ENCODE measurements at regions not wholly inside any gene's neighbourhood (a gene's known extent, or its start where the extent isn't known, plus 50 kb on each side); places are given as distances from the start of the nearest gene placed in this dataset.

GRCh38 chr2:35023545-35023944 is 1332.0 kb upstream of the CRIM1 start:
- Histone ChIP-seq H4K20me1 (ENCODE audit: insufficient read depth) (no peaks in the 10 kb centered on the region), H3K36me3 (ENCODE audit: low read depth) (no peaks in the 10 kb centered on the region), H3K79me2 (ENCODE audit: low read depth) (no peaks in the 10 kb centered on the region), H3K27me3 (ENCODE audit: insufficient read depth, low read depth) (no peaks in the 10 kb centered on the region), H3K4me2 (no peak overlapping the region), H3K27ac (no peak overlapping the region), H3K9me3 (ENCODE audit: insufficient read depth, low read depth) (no peaks in the 10 kb centered on the region), H3F3A (ENCODE audit: insufficient read depth, low read depth) (no peaks in the 10 kb centered on the region), H3K4me3 (no peak overlapping the region), H2AFZ (no peak overlapping the region), H3K9me2 (ENCODE audit: insufficient read depth) (no peaks in the 10 kb centered on the region; the same call in none of the 2 replicates), H3K4me1 (replicated peaks; ENCODE audit: insufficient read depth) (no peaks in the 10 kb centered on the region)
- BruUV-seq (replicated peaks) = no TSS peak
- CTCF ChIA-PET = no interaction called here
- no peak for TF ChIP-seq CTCF (conservative IDR thresholded peaks at IDR 0.05)
- TF ChIP-seq EZH2 (IDR thresholded peaks at IDR 0.05; ENCODE audit: low read depth) = no peak
- no peak for DNase-seq
- POLR2A ChIA-PET (ENCODE audit: unreplicated experiment) = no interaction called here
- intact Hi-C loops (cut with micrococcal nuclease; ENCODE audit: unreplicated experiment) = no loop called here

- no TSS peak for BruUV-seq (replicated peaks)
- no peak overlapping the region for H2AFZ ChIP-seq
- DNase-seq = no peak
- no peaks in the 10 kb centered on the region for H4K20me1 ChIP-seq (ENCODE audit: insufficient read depth)
- no peaks in the 10 kb centered on the region for H3K36me3 ChIP-seq (ENCODE audit: low read depth)
- intact Hi-C loops (cut with micrococcal nuclease; ENCODE audit: unreplicated experiment) = no loop called here
- H3K79me2 ChIP-seq (ENCODE audit: low read depth) = no peaks in the 10 kb centered on the region
- TF ChIP-seq CTCF (conservative IDR thresholded peaks at IDR 0.05) = no peak
- TF ChIP-seq EZH2 (IDR thresholded peaks at IDR 0.05; ENCODE audit: low read depth) = no peak
- no peak overlapping the region for H3K4me2 ChIP-seq
- H3K27ac ChIP-seq = no peak overlapping the region
- ChIA-PET CTCF (no interaction called here), POLR2A (ENCODE audit: unreplicated experiment) (no interaction called here)
- no peaks in the 10 kb centered on the region; the same call in 1 of the 2 replicates for H3K9me2 ChIP-seq (ENCODE audit: insufficient read depth)
- no peaks in the 10 kb centered on the region for H3K9me3 ChIP-seq (ENCODE audit: insufficient read depth, low read depth)
- no peak overlapping the region for H3K4me3 ChIP-seq
- no peaks in the 10 kb centered on the region for H3K4me1 ChIP-seq (replicated peaks; ENCODE audit: insufficient read depth)
- no peaks in the 10 kb centered on the region for H3F3A ChIP-seq (ENCODE audit: insufficient read depth, low read depth)
- no peaks in the 10 kb centered on the region for H3K27me3 ChIP-seq (ENCODE audit: insufficient read depth, low read depth)
Observed at GRCh38 chr2:35000453-35000852, 1355.1 kb upstream of the CRIM1 start.

- Histone ChIP-seq H3K9me2 (ENCODE audit: insufficient read depth) (no peaks in the 10 kb centered on the region; the same call in 1 of the 2 replicates), H3K36me3 (ENCODE audit: low read depth) (no peaks in the 10 kb centered on the region), H3K4me3 (no peak overlapping the region), H3K27me3 (ENCODE audit: insufficient read depth, low read depth) (no peaks in the 10 kb centered on the region), H3K4me1 (replicated peaks; ENCODE audit: insufficient read depth) (no peaks in the 10 kb centered on the region), H3K4me2 (no peak overlapping the region), H3F3A (ENCODE audit: insufficient read depth, low read depth) (no peaks in the 10 kb centered on the region), H4K20me1 (ENCODE audit: insufficient read depth) (no peaks in the 10 kb centered on the region), H2AFZ (no peak overlapping the region), H3K9me3 (ENCODE audit: insufficient read depth, low read depth) (no peaks in the 10 kb centered on the region; the same call in 1 of the 2 replicates), H3K79me2 (ENCODE audit: low read depth) (no peaks in the 10 kb centered on the region), H3K27ac (no peak overlapping the region)
- POLR2A ChIA-PET (ENCODE audit: unreplicated experiment) = no interaction called here
- no TSS peak for BruUV-seq (replicated peaks)
- CTCF ChIA-PET = no interaction called here
- intact Hi-C loops (cut with micrococcal nuclease; ENCODE audit: unreplicated experiment) = no loop called here
- no peak for TF ChIP-seq EZH2 (IDR thresholded peaks at IDR 0.05; ENCODE audit: low read depth)
- TF ChIP-seq CTCF (conservative IDR thresholded peaks at IDR 0.05) = no peak
- DNase-seq = no peak
Observed at GRCh38 chr2:34998741-34999140, 1356.8 kb upstream of the CRIM1 start.

All from PC-9 (cell line).